ENCODE measurements at regions not wholly inside any gene's neighbourhood (a gene's known extent, or its start where the extent isn't known, plus 50 kb on each side); places are given as distances from the start of the nearest gene placed in this dataset.

GRCh38 chrX:21056622-21057021 is 317.6 kb upstream of the CNKSR2 start:
- DNase-seq: no peak

- DNase-seq: no peak
Observed at GRCh38 chrX:21047034-21047455, 327.2 kb upstream of the CNKSR2 start.

- DNase-seq: no peak
Observed at GRCh38 chrX:21014326-21014725, 359.9 kb upstream of the CNKSR2 start.

GRCh38 chrX:21004835-21005234 is 369.4 kb upstream of the CNKSR2 start:
- DNase-seq: no peak

- no peak for DNase-seq
Observed at GRCh38 chrX:20995829-20996228, 378.4 kb upstream of the CNKSR2 start.

GRCh38 chrX:20989361-20989760 is 384.9 kb upstream of the CNKSR2 start:
- DNase-seq: no peak

- DNase-seq: no peak
Observed at GRCh38 chrX:20988804-20989203, 385.4 kb upstream of the CNKSR2 start.

- no peak for DNase-seq
Observed at GRCh38 chrX:20988118-20988517, 386.1 kb upstream of the CNKSR2 start.

GRCh38 chrX:20980426-20980825 is 393.8 kb upstream of the CNKSR2 start:
- no peak for DNase-seq

GRCh38 chrX:20974326-20974725 is 399.9 kb upstream of the CNKSR2 start:
- no peak for DNase-seq

GRCh38 chrX:20973038-20973437 is 401.2 kb upstream of the CNKSR2 start:
- DNase-seq: no peak

GRCh38 chrX:20971250-20971649 is 403.0 kb upstream of the CNKSR2 start:
- DNase-seq: no peak

GRCh38 chrX:20969565-20969964 is 404.7 kb upstream of the CNKSR2 start:
- no peak for DNase-seq

GRCh38 chrX:20968996-20969395 is 405.2 kb upstream of the CNKSR2 start:
- no peak for DNase-seq

- no peak for DNase-seq
Observed at GRCh38 chrX:20967725-20968124, 406.5 kb upstream of the CNKSR2 start.

GRCh38 chrX:20965270-20966044 is 408.8 kb upstream of the CNKSR2 start:
- no peak for DNase-seq

GRCh38 chrX:20954014-20954413 is 420.2 kb upstream of the CNKSR2 start:
- DNase-seq: no peak

- DNase-seq: no peak
Observed at GRCh38 chrX:20952180-20952579, 422.0 kb upstream of the CNKSR2 start.

- DNase-seq: no peak
Observed at GRCh38 chrX:20951016-20951810, 423.0 kb upstream of the CNKSR2 start.

GRCh38 chrX:20947411-20947912 is 426.8 kb upstream of the CNKSR2 start:
- DNase-seq: no peak

- no peak for DNase-seq
Observed at GRCh38 chrX:20913760-20914159, 460.5 kb upstream of the CNKSR2 start.

- no peak for DNase-seq
Observed at GRCh38 chrX:20906571-20906970, 467.6 kb upstream of the CNKSR2 start.

GRCh38 chrX:20884565-20884964 is 489.7 kb upstream of the CNKSR2 start:
- no peak for DNase-seq

GRCh38 chrX:20863649-20864048 is 510.6 kb upstream of the CNKSR2 start:
- no peak for DNase-seq

Data from CD4-positive, alpha-beta T cell treated with Interleukin-15 for 1 hour (primary cell).